NCI-H2107 treated with DMSO at 0.1 percent for 48 hours (cell line): ENCODE measurements at regions not wholly inside any gene's neighbourhood (a gene's known extent, or its start where the extent isn't known, plus 50 kb on each side); places are given as distances from the start of the nearest gene placed in this dataset.
"Not testable (repeated sequence)": the region's sequence is repeated elsewhere in the genome, so short reads cannot be mapped to it uniquely, and the experiment has no call there.

Source experiments
- DNase-seq: peaks from one replicate; lab custom pipeline; 2025; ENCODE audit not compliant: unreplicated experiment; lab: John Stamatoyannopoulos, UW

GRCh38 chr17:70278844-70279462, 109.6 kb downstream of the KCNJ2 start:
- no peak for DNase-seq

GRCh38 chr17:70286391-70286790, 117.1 kb downstream of the KCNJ2 start:
- no peak for DNase-seq

GRCh38 chr17:70288540-70289290, 119.4 kb downstream of the KCNJ2 start:
- DNase-seq: no peak

- DNase-seq: no peak
These were observed 121.4 kb downstream of the KCNJ2 start for GRCh38 chr17:70290770-70291169.

- DNase-seq: no peak
These were observed 123.0 kb downstream of the KCNJ2 start for GRCh38 chr17:70292366-70292765.

GRCh38 chr17:70293564-70294310, 124.4 kb downstream of the KCNJ2 start:
- DNase-seq: not testable (repeated sequence)

- no peak for DNase-seq
These were observed 126.0 kb downstream of the KCNJ2 start for GRCh38 chr17:70295329-70295728.

GRCh38 chr17:70295731-70296130, 126.4 kb downstream of the KCNJ2 start:
- no peak for DNase-seq

GRCh38 chr17:70296456-70296855, 127.1 kb downstream of the KCNJ2 start:
- no peak for DNase-seq

- DNase-seq: no peak
These were observed 128.1 kb downstream of the KCNJ2 start for GRCh38 chr17:70297397-70297796.

- DNase-seq: no peak
These were observed 129.7 kb downstream of the KCNJ2 start for GRCh38 chr17:70298929-70299531.

GRCh38 chr17:70307430-70308225, 138.3 kb downstream of the KCNJ2 start:
- DNase-seq: no peak

- no peak for DNase-seq
These were observed 139.3 kb downstream of the KCNJ2 start for GRCh38 chr17:70308618-70309017.

GRCh38 chr17:70310221-70310672, 140.9 kb downstream of the KCNJ2 start:
- DNase-seq: peak; percentile 85

- no peak for DNase-seq
These were observed 143.9 kb downstream of the KCNJ2 start for GRCh38 chr17:70313086-70313852.

- no peak for DNase-seq
These were observed 144.8 kb downstream of the KCNJ2 start for GRCh38 chr17:70314096-70314495.

- DNase-seq: no peak
These were observed 145.2 kb downstream of the KCNJ2 start for GRCh38 chr17:70314506-70314905.

GRCh38 chr17:70317421-70317820, 148.1 kb downstream of the KCNJ2 start:
- no peak for DNase-seq

- DNase-seq: no peak
These were observed 148.7 kb downstream of the KCNJ2 start for GRCh38 chr17:70318051-70318450.

- no peak for DNase-seq
These were observed 150.2 kb downstream of the KCNJ2 start for GRCh38 chr17:70319516-70319915.
